Lung (tissue), 11 donors: ENCODE measurements at regions not wholly inside any gene's neighbourhood (a gene's known extent, or its start where the extent isn't known, plus 50 kb on each side); places are given as distances from the start of the nearest gene placed in this dataset.

Experiments used
- ATAC-seq: fragments of 200-7000 bp; cut with Tn5 transposase; one replicate; pipeline ENCODE4 v1.9.1; 2020; ENCODE audit warnings: moderate number of reproducible peaks; ENCODE audit not compliant: insufficient read depth, low FRiP score
- DNase-seq, 3 donors: peaks; one replicate each; pipeline ENCODE4 v3.0.0-alpha.2; 2013 to 2017
- H3K27ac ChIP-seq, 2 donors: one replicate each; pipeline ENCODE4 v1.5.1; 2013; ENCODE audit warnings: mild to moderate bottlenecking in 2 of 2, moderate library complexity in 2 of 2, control low read depth in 1 of 2, inconsistent platforms in 1 of 2, low read depth in 1 of 2, low read length in 1 of 2
- H3K27me3 ChIP-seq, 3 donors: one replicate each; pipeline ENCODE4 v1.5.1; 2013; ENCODE audit warnings: low read length in 2 of 3; ENCODE audit not compliant: control insufficient read depth in 3 of 3, insufficient read depth in 3 of 3
- H3K36me3 ChIP-seq, 4 donors: one replicate each; pipeline ENCODE4 v1.5.1; 2013; ENCODE audit warnings: low read length in 4 of 4, mild to moderate bottlenecking in 1 of 4, moderate library complexity in 1 of 4; ENCODE audit not compliant: control insufficient read depth in 4 of 4, insufficient read depth in 4 of 4
- H3K4me1 ChIP-seq, 5 donors: one replicate each; pipeline ENCODE4 v1.5.1; 2013; ENCODE audit warnings: low read length in 5 of 5, mild to moderate bottlenecking in 2 of 5, moderate library complexity in 1 of 5; ENCODE audit not compliant: control insufficient read depth in 5 of 5, insufficient read depth in 5 of 5
- H3K4me3 ChIP-seq: one replicate; pipeline ENCODE4 v1.5.1; 2013; ENCODE audit warnings: mild to moderate bottlenecking, control low read depth, moderate library complexity
- H3K9ac ChIP-seq, 2 donors: one replicate each; pipeline ENCODE4 v1.5.1; 2013; ENCODE audit warnings: low read length in 2 of 2, control low read depth in 1 of 2; ENCODE audit not compliant: insufficient read depth in 1 of 2
- H3K9me3 ChIP-seq, 4 donors: one replicate each; pipeline ENCODE4 v1.5.1; 2013; ENCODE audit warnings: low read length in 3 of 4, mild to moderate bottlenecking in 1 of 4, moderate library complexity in 1 of 4; ENCODE audit not compliant: control insufficient read depth in 4 of 4, insufficient read depth in 3 of 4
- CTCF ChIP-seq: IDR thresholded peaks from 2 replicates; pipeline ENCODE4 v1.5.1; 2012; ENCODE audit warnings: mild to moderate bottlenecking; ENCODE audit errors: control extremely low read depth, extremely low read depth
- WGBS, 2 donors: extraction: QIAGEN DNeasy Blood & Tissue Kit; methylation state at CpG; one replicate each; pipeline ENCODE4 v1.1.7; 2013; 5-methylcytosine and 5-hydroxymethylcytosine counted together
- donor health status: control.
- donor health status: control.
- donor health status: Bipolar disorder and iron deficiency.
- donor health status: healthy.
- donor health status: DM: yes; HTN: yes; CAD: no.

- ATAC-seq: no peak
- no peak for TF ChIP-seq CTCF
- no peaks in the 10 kb centered on the region for H3K4me1 ChIP-seq
- H3K4me3 ChIP-seq: no peak overlapping the region
- no peak overlapping the region for H3K9ac ChIP-seq
- H3K27ac ChIP-seq: no peak overlapping the region
- H3K27me3 ChIP-seq: no peaks in the 10 kb centered on the region
- no peaks in the 10 kb centered on the region for H3K36me3 ChIP-seq
- WGBS, 2 donors: 97% methylated on average over 2 of the region's 2 CpGs
- no peak for DNase-seq
- no peaks in the 10 kb centered on the region for H3K9me3 ChIP-seq
Observed at GRCh38 chr2:138321458-138321857, 180.1 kb upstream of the SPOPL start.

GRCh38 chr2:138323382-138324067 is 178.0 kb upstream of the SPOPL start:
- Histone ChIP-seq H3K4me3 (no peak overlapping the region), H3K36me3 (no peaks in the 10 kb centered on the region), H3K4me1 (no peaks in the 10 kb centered on the region), H3K27me3 (no peaks in the 10 kb centered on the region), H3K9me3 (no peaks in the 10 kb centered on the region), H3K9ac (no peak overlapping the region), H3K27ac (no peak overlapping the region)
- DNase-seq: no peak
- no peak for TF ChIP-seq CTCF
- no peak for ATAC-seq
- WGBS, 2 donors: 88 to 95% methylated on average over 2 of the region's 2 CpGs

GRCh38 chr2:138324068-138324771 is 177.3 kb upstream of the SPOPL start:
- H3K27ac ChIP-seq: no peak overlapping the region
- no peak overlapping the region for H3K4me3 ChIP-seq
- no peaks in the 10 kb centered on the region for H3K4me1 ChIP-seq
- 87 to 90% methylated on average over 3 of the region's 3 CpGs for WGBS, 2 donors
- no peaks in the 10 kb centered on the region for H3K27me3 ChIP-seq
- H3K36me3 ChIP-seq: no peaks in the 10 kb centered on the region
- no peak for DNase-seq
- ATAC-seq: no peak
- no peak for TF ChIP-seq CTCF
- no peaks in the 10 kb centered on the region for H3K9me3 ChIP-seq
- no peak overlapping the region for H3K9ac ChIP-seq
